Ishikawa (cell line): ENCODE measurements at regions not wholly inside any gene's neighbourhood (a gene's known extent, or its start where the extent isn't known, plus 50 kb on each side); places are given as distances from the start of the nearest gene placed in this dataset.

Experiments
- CEBPB ChIP-seq: IDR thresholded peaks from 2 replicates; pipeline ENCODE4 v1.6.1; 2012
- CREB1 ChIP-seq: IDR thresholded peaks from 2 replicates; pipeline ENCODE4 v1.6.1; 2012; ENCODE audit warnings: low read depth
- EGR1 ChIP-seq: IDR thresholded peaks from 2 replicates; pipeline ENCODE4 v1.6.1; 2012
- EP300 ChIP-seq: IDR thresholded peaks from 2 replicates; pipeline ENCODE4 v1.6.1; 2012; ENCODE audit warnings: borderline replicate concordance
- NFIC ChIP-seq: IDR thresholded peaks from 2 replicates; pipeline ENCODE4 v1.6.1; 2012
- RAD21 ChIP-seq: IDR thresholded peaks from 2 replicates; pipeline ENCODE4 v1.6.1; 2012; ENCODE audit warnings: low read depth
- TAF1 ChIP-seq: IDR thresholded peaks from 2 replicates; pipeline ENCODE4 v1.6.1; 2012; ENCODE audit warnings: low read depth, mild to moderate bottlenecking
- TCF12 ChIP-seq: IDR thresholded peaks from 2 replicates; pipeline ENCODE4 v1.6.1; 2012; ENCODE audit warnings: low read depth
- YY1 ChIP-seq: IDR thresholded peaks from 2 replicates; pipeline ENCODE4 v1.6.1; 2012; ENCODE audit warnings: low read depth
- ZBTB7A ChIP-seq: IDR thresholded peaks from 2 replicates; pipeline ENCODE4 v1.6.1; 2012; ENCODE audit warnings: low read depth
- TF ChIP-seq, protein P1 (sequence below): IDR thresholded peaks from 2 replicates; pipeline ENCODE4 v1.6.1; 2012
- TF ChIP-seq, protein P2 (sequence below): IDR thresholded peaks from 2 replicates; pipeline ENCODE4 v1.6.1; 2012; ENCODE audit warnings: low read depth, mild to moderate bottlenecking
- TF ChIP-seq, protein P3 (sequence below): IDR thresholded peaks from 2 replicates; pipeline ENCODE4 v1.6.1; 2012

DNA sequence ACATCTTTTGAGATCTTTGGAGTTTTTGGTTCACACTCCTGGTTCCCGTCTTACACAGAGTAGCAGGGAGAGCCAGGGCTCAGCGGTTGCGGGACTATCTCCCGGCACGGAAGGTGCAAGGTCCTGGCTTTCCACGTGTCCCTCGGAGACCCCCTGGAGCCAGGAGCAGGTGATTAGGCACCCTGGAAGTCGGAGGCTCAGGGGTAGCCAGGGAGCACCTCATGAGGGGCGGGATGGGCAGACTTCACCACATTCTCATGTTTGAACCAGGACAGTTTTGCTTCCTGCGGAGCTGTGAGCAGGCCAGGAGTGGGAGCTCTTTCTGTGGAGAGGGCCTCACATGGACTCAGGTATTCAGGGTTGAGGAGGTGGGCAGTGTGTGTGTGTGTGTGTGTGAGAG is 273.7 kb upstream of the IRX1 start:
- no peak for TF ChIP-seq EP300
- TF ChIP-seq ZBTB7A = no peak
- TF ChIP-seq TAF1 = no peak
- TF ChIP-seq, protein P1, sequence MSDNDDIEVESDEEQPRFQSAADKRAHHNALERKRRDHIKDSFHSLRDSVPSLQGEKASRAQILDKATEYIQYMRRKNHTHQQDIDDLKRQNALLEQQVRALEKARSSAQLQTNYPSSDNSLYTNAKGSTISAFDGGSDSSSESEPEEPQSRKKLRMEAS = no peak
- TF ChIP-seq, protein P2, sequence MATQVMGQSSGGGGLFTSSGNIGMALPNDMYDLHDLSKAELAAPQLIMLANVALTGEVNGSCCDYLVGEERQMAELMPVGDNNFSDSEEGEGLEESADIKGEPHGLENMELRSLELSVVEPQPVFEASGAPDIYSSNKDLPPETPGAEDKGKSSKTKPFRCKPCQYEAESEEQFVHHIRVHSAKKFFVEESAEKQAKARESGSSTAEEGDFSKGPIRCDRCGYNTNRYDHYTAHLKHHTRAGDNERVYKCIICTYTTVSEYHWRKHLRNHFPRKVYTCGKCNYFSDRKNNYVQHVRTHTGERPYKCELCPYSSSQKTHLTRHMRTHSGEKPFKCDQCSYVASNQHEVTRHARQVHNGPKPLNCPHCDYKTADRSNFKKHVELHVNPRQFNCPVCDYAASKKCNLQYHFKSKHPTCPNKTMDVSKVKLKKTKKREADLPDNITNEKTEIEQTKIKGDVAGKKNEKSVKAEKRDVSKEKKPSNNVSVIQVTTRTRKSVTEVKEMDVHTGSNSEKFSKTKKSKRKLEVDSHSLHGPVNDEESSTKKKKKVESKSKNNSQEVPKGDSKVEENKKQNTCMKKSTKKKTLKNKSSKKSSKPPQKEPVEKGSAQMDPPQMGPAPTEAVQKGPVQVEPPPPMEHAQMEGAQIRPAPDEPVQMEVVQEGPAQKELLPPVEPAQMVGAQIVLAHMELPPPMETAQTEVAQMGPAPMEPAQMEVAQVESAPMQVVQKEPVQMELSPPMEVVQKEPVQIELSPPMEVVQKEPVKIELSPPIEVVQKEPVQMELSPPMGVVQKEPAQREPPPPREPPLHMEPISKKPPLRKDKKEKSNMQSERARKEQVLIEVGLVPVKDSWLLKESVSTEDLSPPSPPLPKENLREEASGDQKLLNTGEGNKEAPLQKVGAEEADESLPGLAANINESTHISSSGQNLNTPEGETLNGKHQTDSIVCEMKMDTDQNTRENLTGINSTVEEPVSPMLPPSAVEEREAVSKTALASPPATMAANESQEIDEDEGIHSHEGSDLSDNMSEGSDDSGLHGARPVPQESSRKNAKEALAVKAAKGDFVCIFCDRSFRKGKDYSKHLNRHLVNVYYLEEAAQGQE = no peak
- TF ChIP-seq CEBPB = no peak
- no peak for TF ChIP-seq RAD21
- TF ChIP-seq, protein P3, sequence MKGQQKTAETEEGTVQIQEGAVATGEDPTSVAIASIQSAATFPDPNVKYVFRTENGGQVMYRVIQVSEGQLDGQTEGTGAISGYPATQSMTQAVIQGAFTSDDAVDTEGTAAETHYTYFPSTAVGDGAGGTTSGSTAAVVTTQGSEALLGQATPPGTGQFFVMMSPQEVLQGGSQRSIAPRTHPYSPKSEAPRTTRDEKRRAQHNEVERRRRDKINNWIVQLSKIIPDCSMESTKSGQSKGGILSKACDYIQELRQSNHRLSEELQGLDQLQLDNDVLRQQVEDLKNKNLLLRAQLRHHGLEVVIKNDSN = no peak
- no peak for TF ChIP-seq CREB1
- no peak for TF ChIP-seq YY1
- no peak for TF ChIP-seq TCF12
- no peak for TF ChIP-seq EGR1
- no peak for TF ChIP-seq NFIC
